Glutamatergic neuron (in vitro differentiated cells): ENCODE measurements at regions not wholly inside any gene's neighbourhood (a gene's known extent, or its start where the extent isn't known, plus 50 kb on each side); places are given as distances from the start of the nearest gene placed in this dataset.

Source experiments
- DNase-seq: peaks from one replicate; pipeline ENCODE4 v3.0.0; 2022
- H3K27ac Mint-ChIP-seq: one replicate; pipeline ENCODE4 v1.8.0; 2020; ENCODE audit warnings: mild to moderate bottlenecking, mixed read lengths, inconsistent platforms; ENCODE audit not compliant: unreplicated experiment
- H3K27me3 Mint-ChIP-seq: one replicate; pipeline ENCODE4 v1.8.0; 2020; ENCODE audit warnings: mild to moderate bottlenecking, moderate library complexity, mixed read lengths, inconsistent platforms; ENCODE audit not compliant: unreplicated experiment
- H3K36me3 Mint-ChIP-seq: one replicate; pipeline ENCODE4 v1.8.0; 2020; ENCODE audit warnings: mild to moderate bottlenecking, mixed read lengths, inconsistent platforms; ENCODE audit not compliant: unreplicated experiment
- H3K4me1 Mint-ChIP-seq: one replicate; pipeline ENCODE4 v1.8.0; 2020; ENCODE audit warnings: mild to moderate bottlenecking, low read depth, mixed read lengths, inconsistent platforms; ENCODE audit not compliant: unreplicated experiment
- H3K4me3 Mint-ChIP-seq: one replicate; pipeline ENCODE4 v1.8.0; 2020; ENCODE audit warnings: mild to moderate bottlenecking, mixed read lengths, inconsistent platforms; ENCODE audit not compliant: unreplicated experiment
- H3K9me3 Mint-ChIP-seq: one replicate; pipeline ENCODE4 v1.8.0; 2020; ENCODE audit warnings: mild to moderate bottlenecking, moderate library complexity, mixed read lengths, inconsistent platforms; ENCODE audit not compliant: unreplicated experiment
- CTCF ChIP-seq: fragments of 200-600 bp; sonication (generic); IDR thresholded peaks from one replicate; pipeline ENCODE4 v1.5.0; 2021; ENCODE audit not compliant: partially characterized antibody, unreplicated experiment

GRCh38 chr14:56487761-56488160 lies 91.8 kb upstream of the TMEM260 start:
- no peak for DNase-seq
- Mint-ChIP-seq H3K4me1 (peaks cover 7% of the 10 kb centered on the region), H3K4me3 (no peak overlapping the region), H3K9me3 (no peaks in the 10 kb centered on the region), H3K27ac (no peak overlapping the region), H3K27me3 (no peaks in the 10 kb centered on the region), H3K36me3 (no peaks in the 10 kb centered on the region)
- no peak for TF ChIP-seq CTCF

GRCh38 chr14:56488306-56488705 lies 91.3 kb upstream of the TMEM260 start:
- Mint-ChIP-seq H3K27me3 (no peaks in the 10 kb centered on the region), H3K9me3 (no peaks in the 10 kb centered on the region), H3K36me3 (no peaks in the 10 kb centered on the region), H3K27ac (no peak overlapping the region), H3K4me3 (no peak overlapping the region), H3K4me1 (peaks cover 7% of the 10 kb centered on the region)
- DNase-seq = no peak
- no peak for TF ChIP-seq CTCF

- TF ChIP-seq CTCF = peak; percentile 79
- Mint-ChIP-seq H3K27me3 (no peaks in the 10 kb centered on the region), H3K4me3 (no peak overlapping the region), H3K27ac (no peak overlapping the region), H3K4me1 (peaks cover 7% of the 10 kb centered on the region), H3K9me3 (no peaks in the 10 kb centered on the region), H3K36me3 (no peaks in the 10 kb centered on the region)
- no peak for DNase-seq
These were observed 89.2 kb upstream of the TMEM260 start for GRCh38 chr14:56490379-56490778.

- no peaks in the 10 kb centered on the region for H3K9me3 Mint-ChIP-seq
- H3K4me3 Mint-ChIP-seq = no peak overlapping the region
- H3K4me1 Mint-ChIP-seq = peaks cover 7% of the 10 kb centered on the region
- H3K27me3 Mint-ChIP-seq = no peaks in the 10 kb centered on the region
- DNase-seq = peak; percentile 53
- TF ChIP-seq CTCF = peak; percentile 80
- no peaks in the 10 kb centered on the region for H3K36me3 Mint-ChIP-seq
- peak overlapping the region; percentile 74 for H3K27ac Mint-ChIP-seq
These were observed 88.0 kb upstream of the TMEM260 start for GRCh38 chr14:56491299-56492285.

GRCh38 chr14:56494167-56494566 lies 85.4 kb upstream of the TMEM260 start:
- no peak overlapping the region for H3K4me3 Mint-ChIP-seq
- no peaks in the 10 kb centered on the region for H3K9me3 Mint-ChIP-seq
- no peak for TF ChIP-seq CTCF
- peaks cover 7% of the 10 kb centered on the region for H3K4me1 Mint-ChIP-seq
- H3K36me3 Mint-ChIP-seq = no peaks in the 10 kb centered on the region
- H3K27me3 Mint-ChIP-seq = no peaks in the 10 kb centered on the region
- H3K27ac Mint-ChIP-seq = no peak overlapping the region
- no peak for DNase-seq
